HG03175 (cell line): ENCODE measurements at regions not wholly inside any gene's neighbourhood (a gene's known extent, or its start where the extent isn't known, plus 50 kb on each side); places are given as distances from the start of the nearest gene placed in this dataset.

Experiments
- ATAC-seq: cut with Tn5 transposase; IDR thresholded peaks from one replicate; pipeline ENCODE4 v1.9.1; 2021; ENCODE audit warnings: mild to moderate bottlenecking, moderate library complexity; ENCODE audit not compliant: unreplicated experiment

DNA sequence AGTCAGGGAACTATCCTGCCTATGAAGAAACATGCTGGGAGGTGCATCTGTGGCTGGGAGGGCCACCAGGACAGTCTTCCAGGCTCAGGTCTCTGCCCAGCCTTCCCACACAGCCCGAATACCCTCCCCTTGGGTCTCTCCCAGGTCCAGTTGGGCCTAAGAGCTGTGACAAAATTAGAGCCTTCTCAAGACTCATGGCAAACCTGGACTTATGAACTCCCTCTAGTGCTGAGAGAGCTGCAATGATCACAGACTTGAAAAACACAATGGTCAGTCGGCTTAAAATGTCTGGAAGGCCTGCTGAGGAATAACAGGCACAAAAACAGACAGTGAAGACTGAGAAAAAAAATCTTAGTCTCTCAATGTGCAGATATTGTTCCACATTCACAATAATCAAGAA lies 325.1 kb downstream of the BRINP2 start:
- ATAC-seq, result no peak

DNA sequence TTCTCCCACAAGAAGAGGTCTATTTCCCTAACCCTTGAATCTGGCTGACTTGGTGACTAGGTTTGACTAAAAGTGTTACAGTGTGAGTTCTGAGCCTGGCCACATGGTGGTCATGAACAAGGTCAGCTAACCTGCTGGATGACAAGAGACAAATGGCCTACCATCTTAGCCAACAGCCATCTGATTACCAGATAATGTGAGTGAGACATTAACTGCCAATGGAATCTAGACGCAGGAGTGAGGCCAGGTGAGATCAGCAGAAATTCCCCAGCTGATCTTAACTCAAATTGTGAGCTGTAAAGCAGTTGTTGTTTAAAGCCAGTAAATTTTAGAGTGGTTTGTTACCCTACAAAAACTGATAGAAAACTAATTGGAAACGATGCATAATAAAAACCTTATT lies 320.0 kb downstream of the BRINP2 start:
- ATAC-seq, result no peak

DNA sequence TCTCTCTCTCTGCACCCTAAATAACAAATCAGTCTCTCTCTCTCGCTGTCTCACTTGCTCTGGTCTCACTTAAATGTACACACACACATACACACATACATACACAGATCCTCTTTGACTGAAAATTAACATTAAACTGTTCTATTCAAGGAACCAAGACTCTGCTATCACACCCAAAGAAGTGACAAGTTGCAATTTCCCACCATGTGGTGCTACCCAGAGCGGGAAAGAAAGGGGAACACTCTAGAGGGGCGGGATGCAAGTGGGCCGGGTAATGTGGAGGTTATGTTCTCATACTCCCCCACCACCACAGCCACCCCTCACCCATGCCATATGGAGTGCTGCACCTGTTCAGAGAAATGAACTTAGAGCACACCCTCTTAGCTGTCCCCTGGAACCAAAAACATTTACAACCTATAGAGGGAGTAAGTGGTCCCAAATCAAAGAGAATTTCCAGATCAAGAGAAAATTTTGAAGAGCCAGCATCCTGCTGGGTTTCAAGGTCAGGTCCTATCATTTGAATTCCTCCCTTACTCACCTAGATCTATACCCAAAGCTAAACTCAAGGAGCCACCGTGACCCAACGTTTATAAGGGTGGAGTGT lies 319.4 kb downstream of the BRINP2 start:
- no peak for ATAC-seq

DNA sequence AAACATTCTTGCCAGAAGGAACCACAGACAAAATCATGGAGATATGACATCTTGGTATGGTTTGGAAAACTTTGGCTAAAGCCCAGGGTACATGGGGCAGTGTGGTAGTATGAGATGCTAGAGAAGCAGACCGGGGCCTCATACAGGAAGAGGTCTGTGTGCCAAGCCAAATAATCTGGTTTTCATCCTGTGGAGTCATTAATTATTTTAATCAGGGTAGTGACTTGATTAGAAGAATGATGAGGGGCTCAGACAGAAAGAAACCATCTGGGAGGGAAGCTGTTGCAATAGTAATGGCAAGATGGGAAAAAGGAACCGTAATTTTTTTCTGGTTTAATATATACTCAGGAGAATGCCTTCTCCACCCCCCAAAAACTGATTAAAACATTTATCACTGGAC lies 318.0 kb downstream of the BRINP2 start:
- ATAC-seq, result no peak

DNA sequence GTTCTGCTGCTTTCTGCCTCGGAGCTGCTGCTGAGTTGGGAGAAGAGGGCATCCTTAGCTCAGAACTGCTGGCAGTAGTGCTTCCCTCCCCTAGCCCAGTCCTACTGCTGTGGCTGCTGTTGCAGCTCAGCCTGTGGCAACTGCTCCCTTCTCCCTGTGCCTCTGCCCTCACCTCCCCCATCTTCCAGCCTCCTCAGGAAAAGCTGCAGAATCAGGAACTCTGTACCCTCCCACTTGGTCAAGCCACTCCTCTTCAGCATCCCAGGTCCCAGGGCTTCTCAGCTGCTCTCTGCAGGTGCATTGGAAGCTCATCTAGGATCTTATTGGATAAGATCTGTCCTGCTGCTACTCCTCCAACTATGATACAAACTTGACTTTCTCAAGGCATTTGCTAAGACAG lies 316.7 kb downstream of the BRINP2 start:
- ATAC-seq, result no peak

DNA sequence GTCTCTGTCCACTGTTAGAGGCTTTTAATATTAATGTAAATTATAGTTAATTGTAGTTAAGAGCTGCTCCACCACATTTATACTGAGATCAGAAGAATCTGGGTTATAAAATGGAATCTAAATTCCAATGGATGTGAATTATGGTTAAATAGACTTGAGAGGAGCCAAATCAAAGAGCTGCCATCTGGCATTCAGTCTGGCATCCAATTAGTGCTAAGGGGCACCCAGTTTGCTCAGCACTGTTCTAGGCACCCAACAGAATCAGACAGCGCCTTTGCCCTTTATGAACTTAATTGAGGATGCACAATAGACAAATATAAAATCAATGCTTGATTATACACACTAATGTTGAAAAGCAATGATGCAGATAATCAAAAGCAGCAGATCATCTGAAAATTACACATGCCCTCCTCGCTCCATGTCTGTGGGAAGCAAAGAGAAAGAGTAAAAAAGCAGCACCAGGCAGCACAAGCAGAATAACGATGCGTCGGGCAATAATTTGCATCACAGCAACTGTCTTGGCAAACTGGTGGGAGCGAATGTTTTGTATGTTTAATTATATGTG lies 310.1 kb downstream of the BRINP2 start:
- ATAC-seq, result no peak

DNA sequence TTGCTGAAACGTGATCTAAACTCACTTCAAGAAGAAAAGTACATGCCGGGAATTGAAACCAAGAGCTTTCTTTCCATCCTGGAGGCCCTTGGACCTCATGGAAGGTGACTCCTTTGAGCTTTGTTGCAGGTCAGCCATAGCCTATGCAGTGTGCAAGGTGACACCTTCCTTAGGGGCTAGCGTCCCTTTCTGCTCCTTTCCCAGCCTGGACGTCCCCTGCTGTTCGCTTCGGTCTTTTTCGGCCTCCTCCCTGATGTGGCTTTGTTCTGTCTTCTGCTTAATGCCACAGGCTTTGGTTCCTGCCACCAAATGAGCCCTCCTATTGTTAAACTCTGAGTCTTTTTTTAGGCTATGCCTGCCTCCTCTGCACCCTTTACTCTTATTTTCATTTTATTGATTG lies 308.8 kb downstream of the BRINP2 start:
- no peak for ATAC-seq

DNA sequence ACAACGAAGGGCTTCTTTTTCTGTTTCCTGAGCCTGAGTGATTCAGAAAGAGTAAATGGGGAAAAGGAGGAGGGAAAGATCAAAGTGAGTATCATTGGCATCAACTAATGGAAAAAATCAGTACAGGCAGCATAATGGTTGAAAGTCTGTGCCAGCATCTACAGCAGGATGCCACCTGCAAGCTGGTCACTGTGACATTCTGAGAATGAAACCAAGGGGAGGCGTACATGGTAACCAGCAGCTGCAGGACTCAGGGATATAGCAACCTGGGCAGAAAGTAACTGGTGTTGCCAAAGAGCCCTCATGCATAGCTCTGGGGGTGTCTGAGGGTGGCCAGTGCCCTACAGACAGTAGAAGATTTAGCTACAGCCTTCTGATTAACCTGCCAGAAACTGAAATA lies 305.9 kb downstream of the BRINP2 start:
- no peak for ATAC-seq

DNA sequence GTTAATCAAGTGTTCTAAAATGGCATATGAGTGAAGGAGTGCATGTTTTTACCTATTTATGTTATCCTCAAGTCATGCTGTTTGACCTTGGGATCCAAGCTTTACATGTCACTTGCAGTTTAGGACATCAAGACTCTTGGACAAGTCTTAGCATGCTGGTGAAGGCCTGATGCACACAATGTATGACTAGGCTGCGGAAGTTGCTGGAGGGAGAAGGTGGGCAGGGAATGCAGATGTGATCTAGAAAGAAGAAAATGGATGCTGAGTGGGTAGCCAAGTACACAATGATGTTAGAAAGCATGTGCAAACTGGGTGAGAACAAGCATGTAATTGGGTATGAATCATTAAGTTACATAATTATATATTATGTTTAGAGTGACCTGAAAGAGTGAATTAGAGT lies 301.8 kb downstream of the BRINP2 start:
- ATAC-seq, result no peak

DNA sequence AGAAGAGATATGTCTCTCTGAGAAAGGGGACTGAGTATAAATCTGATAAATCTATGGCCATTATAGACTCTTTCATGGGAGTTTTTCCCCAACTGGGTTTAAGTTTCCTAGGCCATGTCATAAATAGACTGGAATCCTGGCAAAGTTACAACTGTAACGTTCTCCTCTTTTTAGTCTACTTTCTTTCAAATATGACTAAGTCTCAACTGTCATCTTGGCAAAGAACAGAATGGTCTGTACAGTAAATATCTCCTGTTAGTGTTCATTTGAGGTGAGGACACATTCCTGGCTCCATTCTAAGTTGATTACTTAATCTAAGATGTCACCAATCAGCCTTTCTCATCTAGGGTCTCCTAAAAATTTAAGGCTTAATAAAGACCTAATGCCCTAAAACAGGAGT lies 300.5 kb downstream of the BRINP2 start:
- ATAC-seq, result no peak

DNA sequence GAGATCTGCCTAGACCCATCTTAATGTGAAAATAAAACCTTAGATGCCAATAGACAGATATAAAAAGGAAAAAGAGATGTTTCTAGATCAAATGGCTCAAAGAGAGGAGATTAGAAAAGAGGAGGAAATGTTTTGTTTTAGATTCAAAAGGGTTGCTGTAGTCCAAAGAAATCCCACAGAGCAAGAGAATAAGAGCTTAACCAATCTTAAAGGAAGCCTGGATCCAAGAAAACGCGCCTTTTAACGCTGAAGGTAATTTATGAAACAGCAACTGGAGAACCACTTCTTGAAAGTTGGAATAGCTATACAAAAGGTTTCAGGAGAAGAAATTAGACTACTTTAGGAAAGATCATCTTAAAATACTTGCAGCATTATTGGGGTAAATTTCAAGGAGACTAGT lies 298.8 kb downstream of the BRINP2 start:
- ATAC-seq, result no peak

DNA sequence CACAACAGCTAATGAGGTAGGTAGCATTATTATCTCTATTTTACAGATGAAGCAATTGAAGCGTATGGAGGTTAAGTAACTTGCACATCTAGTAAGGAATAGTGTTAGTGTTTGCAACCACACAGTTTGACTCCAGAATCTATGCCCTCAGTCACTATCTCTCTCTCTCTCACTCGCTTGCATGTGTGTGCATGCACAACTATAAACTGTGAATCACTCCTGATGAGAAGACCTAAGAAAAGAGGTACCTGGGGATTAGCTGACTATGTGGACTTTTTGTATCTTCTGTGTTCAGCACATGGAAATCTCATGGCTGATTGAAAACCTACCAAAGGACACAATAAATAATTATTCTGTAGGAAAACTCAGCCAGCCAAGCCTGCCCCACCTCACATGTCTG lies 295.5 kb downstream of the BRINP2 start:
- ATAC-seq, result no peak

DNA sequence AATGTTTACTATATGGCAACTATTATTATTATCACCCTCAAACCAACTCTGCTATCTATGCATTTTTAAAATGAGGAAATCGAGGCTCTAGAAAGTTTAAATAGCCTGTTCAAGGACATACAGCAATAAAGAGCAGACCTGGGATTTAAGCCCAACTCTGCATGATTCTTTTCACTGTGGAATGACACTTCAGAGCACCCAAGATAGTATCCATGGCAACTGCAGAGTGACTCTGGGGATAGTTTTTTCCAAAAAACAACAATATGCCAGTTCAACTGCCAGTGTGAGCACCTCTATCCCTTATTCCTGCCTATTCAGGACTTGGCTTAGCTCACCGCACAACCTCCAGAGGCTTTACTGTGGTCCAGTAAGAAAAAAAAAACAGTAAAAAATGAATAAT lies 293.9 kb downstream of the BRINP2 start:
- ATAC-seq, result no peak

DNA sequence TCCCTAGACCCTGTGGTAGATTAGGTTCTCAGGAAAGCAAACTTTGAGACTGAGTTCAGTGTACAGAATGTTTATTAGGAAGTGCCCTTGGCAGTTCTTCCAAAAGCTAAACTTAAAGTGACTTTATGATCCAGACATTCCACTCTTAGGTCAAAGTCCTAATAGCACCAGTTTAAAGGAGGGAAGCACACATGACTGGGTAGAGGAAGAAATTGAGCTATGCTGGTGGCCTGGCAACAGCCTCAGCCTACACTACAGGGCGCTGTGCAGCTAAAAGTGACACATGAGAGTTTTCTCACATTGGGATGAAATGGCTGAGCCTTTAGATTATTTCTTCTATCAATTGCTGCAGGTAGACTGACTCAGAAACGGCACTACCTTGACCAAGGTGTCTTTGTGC lies 280.4 kb downstream of the BRINP2 start:
- no peak for ATAC-seq

DNA sequence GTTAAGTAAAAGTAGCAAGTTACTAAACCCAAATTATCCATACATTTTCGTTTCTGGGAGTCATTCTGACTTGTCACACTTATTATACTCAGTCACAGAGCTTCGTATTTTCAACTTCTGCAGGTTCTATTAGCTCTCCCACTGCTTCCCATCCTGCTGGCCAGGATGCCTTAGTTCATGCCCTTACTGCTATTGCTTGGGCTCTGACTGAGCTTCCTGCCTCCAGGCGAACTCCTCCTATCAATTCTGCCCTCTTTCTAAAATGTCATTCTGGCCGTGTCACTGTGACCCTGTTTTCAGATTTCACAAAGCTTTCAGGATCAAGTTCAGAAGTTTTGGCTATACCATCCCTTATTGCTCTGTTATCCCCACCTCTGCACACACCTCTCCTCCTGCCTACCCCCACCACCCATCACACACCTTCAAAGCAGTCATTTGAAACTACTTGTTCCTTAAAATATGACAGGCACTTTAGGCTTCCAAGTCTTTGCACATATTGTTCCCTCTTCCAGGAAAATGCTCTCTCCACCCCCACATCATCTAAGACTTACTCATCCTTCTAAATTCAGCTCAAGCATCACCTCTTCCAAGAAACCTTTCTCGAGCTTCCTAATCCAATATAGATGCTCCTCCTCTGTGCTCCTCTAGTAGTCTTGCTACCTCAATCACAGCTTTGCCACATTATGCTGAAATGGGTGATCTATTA lies 278.0 kb downstream of the BRINP2 start:
- no peak for ATAC-seq

DNA sequence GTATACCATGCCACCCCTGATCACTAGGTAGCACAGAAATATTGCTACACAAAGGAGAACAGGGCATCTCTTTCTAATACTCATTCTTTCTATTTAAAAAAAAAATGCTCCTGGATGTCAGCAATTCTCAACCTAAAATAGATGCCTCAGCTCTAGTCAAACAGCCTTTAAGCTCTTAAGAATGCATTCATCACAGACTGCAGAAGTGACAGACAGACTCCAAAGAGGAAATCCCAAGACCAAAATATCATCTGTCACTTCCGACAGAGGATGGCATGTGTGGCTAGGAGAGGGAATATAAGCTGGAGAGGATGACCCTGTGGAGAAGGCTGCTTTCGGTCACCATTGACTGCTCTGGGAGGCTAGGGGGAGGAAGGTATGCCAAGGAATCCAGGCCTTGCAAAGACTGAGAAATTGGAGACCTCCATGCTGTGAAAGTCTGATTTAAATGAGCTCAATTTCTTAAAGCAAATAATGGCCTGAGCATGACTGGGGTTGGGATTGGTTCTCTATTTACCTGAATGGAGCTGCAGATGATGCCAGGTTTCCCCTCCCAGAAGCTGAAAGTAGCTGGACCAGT lies 277.4 kb downstream of the BRINP2 start:
- ATAC-seq, result no peak

DNA sequence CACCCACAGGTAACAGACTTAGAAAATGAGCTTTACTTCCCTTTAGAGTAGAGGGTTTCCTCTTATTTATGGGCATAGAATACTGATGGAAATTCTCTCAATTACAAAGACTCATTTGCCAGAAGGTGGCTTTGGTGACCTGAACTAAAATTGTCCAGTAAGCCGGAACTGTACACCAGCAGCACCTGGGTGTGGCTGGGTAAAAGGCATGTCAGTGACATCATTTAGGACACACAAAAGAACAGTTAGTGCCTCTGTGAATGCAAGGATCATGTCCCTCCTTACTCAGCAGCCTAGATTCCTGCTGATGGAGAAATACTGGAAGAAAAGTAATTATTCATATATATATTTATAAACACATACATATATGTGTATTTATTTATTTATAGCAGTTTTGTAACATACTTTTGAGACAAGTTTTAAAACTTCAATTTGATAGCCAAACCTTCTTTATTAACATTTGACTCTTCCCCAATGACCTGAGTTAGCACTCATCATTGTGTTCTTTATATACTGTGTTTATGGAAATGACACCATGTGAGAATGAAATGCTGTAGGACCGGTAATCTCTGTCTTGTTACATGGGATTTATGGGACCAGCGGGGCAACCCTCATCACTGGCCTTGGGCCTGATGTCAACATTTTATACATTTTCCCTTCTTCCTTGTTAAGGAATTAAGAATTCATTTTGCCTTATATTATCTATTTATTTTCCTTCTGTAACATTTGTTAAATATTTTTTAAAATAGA lies 274.4 kb downstream of the BRINP2 start:
- ATAC-seq, result no peak

DNA sequence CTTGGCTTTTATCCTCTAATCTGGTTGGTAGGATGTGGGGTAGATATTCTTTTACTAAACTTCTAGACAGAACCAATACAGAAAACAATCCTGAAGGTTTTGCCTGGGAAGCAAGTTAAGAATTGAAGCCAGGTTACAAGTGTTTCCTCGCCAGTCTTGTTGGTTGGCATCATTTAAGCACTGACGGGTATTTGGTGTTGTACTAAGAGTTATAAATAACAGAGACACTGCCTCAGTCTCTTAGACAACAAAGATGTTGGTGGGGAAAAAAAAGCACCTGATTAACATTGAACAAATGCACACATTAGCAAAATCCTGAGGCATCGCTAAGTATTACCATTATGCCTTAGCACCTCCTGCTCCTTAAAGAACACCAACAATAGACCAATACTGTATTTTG lies 272.2 kb downstream of the BRINP2 start:
- no peak for ATAC-seq

DNA sequence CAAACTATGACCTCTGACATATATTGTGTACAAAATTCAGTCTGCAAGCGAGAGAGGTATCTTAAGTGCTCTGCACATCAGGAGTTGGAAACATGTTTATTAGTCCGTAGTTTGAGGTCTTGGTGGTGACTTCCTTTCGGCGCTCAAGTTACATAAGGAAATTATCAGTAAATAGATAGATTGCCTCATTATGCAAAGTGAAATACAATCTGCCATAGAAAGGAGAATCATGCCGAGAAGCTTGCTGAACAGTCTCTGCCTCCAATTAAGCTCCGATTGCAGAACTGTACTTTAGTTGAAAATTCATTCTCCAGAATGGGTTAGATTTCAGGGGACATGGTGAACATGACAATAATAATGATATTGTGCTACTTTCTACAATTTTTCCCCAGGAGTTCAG lies 271.8 kb downstream of the BRINP2 start:
- no peak for ATAC-seq

DNA sequence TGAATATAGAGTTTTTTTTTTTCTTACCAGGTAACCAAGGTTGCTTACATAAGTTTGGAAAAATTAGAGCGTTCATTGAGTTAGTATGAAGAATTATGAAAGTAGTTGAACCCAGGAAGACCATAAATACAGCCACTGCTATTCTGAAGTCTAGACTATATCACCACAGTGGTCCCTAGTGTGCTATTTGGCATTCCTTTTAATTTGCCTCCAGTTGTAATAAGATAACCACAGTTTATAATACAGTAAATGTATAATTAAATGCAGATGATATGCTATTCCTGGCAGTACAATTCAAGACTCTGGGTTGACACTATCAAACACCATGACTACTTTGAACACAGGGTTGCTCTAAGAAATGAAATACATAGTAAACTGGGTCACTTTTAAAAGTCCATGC lies 270.5 kb downstream of the BRINP2 start:
- no peak for ATAC-seq

DNA sequence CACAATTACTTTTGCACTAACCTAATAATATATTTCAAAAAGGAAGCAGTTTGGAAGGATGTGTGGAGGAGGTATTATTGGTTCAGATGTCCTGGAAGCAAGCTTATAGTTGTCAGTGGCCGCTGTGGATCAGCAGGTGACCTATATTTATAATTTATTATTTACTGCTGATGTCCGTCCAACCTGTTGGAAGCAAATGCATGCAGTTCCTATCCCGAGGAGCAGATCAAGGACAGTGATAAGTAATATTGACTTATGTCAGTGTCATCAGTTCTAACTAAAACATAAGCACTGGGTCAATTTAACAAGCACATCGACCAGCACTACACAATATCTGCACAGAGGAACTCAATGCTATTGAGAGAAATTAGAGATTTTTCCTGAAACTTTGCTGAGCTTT lies 270.1 kb downstream of the BRINP2 start:
- ATAC-seq, result no peak

DNA sequence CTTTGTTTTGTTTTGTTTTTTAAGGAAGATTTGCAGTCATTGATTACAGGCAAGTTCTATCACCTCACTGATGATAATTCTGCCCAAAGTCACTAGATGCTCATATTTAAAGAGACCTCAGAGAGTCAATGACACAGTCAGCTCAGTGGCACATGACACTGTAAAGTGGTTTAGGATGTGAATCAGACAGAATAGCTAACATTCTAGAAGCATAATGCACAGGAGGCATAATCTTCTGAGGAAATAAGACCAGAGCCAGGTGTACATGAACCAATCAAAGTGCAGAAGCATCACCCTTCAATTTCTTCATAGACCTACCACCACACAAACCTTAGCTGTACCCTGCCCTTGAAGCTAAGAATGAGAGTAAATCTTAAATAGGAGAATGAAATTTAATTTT lies 268.5 kb downstream of the BRINP2 start:
- ATAC-seq, result no peak
